ENCODE measurements at regions not wholly inside any gene's neighbourhood (a gene's known extent, or its start where the extent isn't known, plus 50 kb on each side); places are given as distances from the start of the nearest gene placed in this dataset.

GRCh38 chr3:13152826-13153710, 79.8 kb upstream of the IQSEC1 start:
- DNase-seq (ENCODE audit: low read depth in 2 of 2) = no peak

- no peak for DNase-seq (ENCODE audit: low read depth in 2 of 2)
These were observed 77.4 kb upstream of the IQSEC1 start for GRCh38 chr3:13150624-13151023.

GRCh38 chr3:13149330-13150108, 76.3 kb upstream of the IQSEC1 start:
- no peak for DNase-seq (ENCODE audit: low read depth in 2 of 2)

GRCh38 chr3:13148561-13149329, 75.5 kb upstream of the IQSEC1 start:
- no peak for DNase-seq (ENCODE audit: low read depth in 2 of 2)

- DNase-seq (ENCODE audit: low read depth in 2 of 2) = no peak
These were observed 74.9 kb upstream of the IQSEC1 start for GRCh38 chr3:13148126-13148525.

GRCh38 chr3:13147344-13147743, 74.1 kb upstream of the IQSEC1 start:
- DNase-seq (ENCODE audit: low read depth in 2 of 2) = no peak

- DNase-seq (ENCODE audit: low read depth in 2 of 2) = no peak
These were observed 73.5 kb upstream of the IQSEC1 start for GRCh38 chr3:13146643-13147143.

- no peak for DNase-seq (ENCODE audit: low read depth in 2 of 2)
These were observed 72.8 kb upstream of the IQSEC1 start for GRCh38 chr3:13145826-13146642.

GRCh38 chr3:13145131-13145825, 72.0 kb upstream of the IQSEC1 start:
- no peak for DNase-seq (ENCODE audit: low read depth in 2 of 2)

GRCh38 chr3:13144163-13145023, 71.2 kb upstream of the IQSEC1 start:
- DNase-seq (ENCODE audit: low read depth in 2 of 2) = no peak

- DNase-seq (ENCODE audit: low read depth in 2 of 2) = no peak
These were observed 70.3 kb upstream of the IQSEC1 start for GRCh38 chr3:13143381-13144004.

- no peak for DNase-seq (ENCODE audit: low read depth in 2 of 2)
These were observed 69.5 kb upstream of the IQSEC1 start for GRCh38 chr3:13142552-13143380.

GRCh38 chr3:13141991-13142412, 68.8 kb upstream of the IQSEC1 start:
- no peak for DNase-seq (ENCODE audit: low read depth in 2 of 2)

- DNase-seq (ENCODE audit: low read depth in 2 of 2) = no peak
These were observed 68.0 kb upstream of the IQSEC1 start for GRCh38 chr3:13141183-13141582.

- DNase-seq (ENCODE audit: low read depth in 2 of 2) = no peak
These were observed 67.4 kb upstream of the IQSEC1 start for GRCh38 chr3:13140596-13140995.

GRCh38 chr3:13139471-13140065, 66.3 kb upstream of the IQSEC1 start:
- DNase-seq (ENCODE audit: low read depth in 2 of 2) = no peak

- DNase-seq (ENCODE audit: low read depth in 2 of 2) = no peak
These were observed 65.6 kb upstream of the IQSEC1 start for GRCh38 chr3:13138833-13139145.

All from stimulated activated CD8-positive, alpha-beta memory T cell treated with anti-CD3 and anti-CD28 coated beads, Interleukin-7, amount 100 ng/mL, for 4 hours (primary cell).